Choroid plexus epithelial cell (primary cell): ENCODE measurements at regions not wholly inside any gene's neighbourhood (a gene's known extent, or its start where the extent isn't known, plus 50 kb on each side); places are given as distances from the start of the nearest gene placed in this dataset.

Source experiments
- DNase-seq: peaks from one replicate; pipeline ENCODE4 v3.0.0-alpha.2; 2010; ENCODE audit warnings: low read depth
- H3K4me3 ChIP-seq: 2 replicates; pipeline ENCODE4 v1.5.1; 2011; ENCODE audit warnings: low read depth, mild to moderate bottlenecking, control low read depth, low read length, moderate library complexity
- CTCF ChIP-seq: conservative IDR thresholded peaks from 2 replicates; pipeline ENCODE4 v1.5.1; 2011; ENCODE audit warnings: low read depth, mild to moderate bottlenecking, control low read depth, inconsistent platforms, low read length, moderate library complexity

DNA sequence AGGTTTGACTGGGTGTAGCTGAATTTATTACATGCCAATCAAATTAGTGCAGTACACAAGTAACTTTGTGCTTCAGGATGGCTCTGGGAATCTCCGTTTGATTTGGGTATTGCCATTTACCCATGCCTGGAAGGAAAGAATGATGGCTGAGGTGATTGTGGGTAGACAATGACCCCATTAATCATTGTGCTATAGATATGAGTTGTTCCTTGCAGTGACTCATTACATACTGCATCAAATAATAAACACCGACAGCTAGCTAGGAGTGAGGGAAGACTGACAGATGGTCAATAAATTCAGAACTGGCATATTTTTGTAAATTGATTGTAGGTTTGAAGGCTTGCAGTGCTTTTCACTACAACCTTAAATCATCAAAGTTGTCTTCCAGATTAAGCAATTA is 1069.5 kb downstream of the DIAPH3 start:
- no peak overlapping the region for H3K4me3 ChIP-seq
- no peak for TF ChIP-seq CTCF
- no peak for DNase-seq

DNA sequence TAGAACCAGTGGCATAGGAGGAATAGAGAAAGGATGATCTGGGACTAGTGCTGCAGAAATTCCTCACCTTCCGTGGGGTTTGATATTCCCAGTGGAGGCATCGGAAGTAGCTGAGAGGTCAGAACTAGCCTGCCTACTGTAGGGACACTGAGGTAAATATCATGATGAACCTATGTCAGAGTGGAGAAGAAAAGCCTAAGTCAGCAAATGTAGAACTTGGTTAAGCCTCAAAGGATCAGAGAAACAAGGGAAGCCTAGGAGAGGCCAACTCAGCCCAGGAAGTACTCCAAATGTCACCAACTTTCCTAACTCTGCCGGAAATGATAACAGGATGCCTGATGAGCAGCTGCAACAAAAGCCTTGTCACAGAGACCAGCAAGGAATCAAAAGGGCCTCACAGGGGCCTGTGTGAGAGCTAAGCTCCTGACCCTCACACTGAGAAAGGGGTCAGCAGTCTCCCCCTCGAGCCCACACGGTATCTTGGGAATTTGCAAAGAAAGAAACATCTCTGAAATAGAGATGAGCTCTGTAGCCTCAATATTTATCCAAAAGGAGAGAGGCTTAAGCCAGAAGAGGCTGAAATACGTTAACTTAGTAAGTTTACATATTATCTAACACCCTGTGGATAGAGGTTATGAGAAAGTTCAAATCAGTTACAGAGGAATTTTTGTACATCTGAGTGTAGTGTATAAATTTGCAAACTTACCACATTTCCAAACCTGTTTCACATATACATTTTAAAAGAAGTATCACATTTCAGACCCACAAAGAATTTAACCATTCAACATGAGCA is 1064.3 kb downstream of the DIAPH3 start:
- H3K4me3 ChIP-seq, result no peak overlapping the region
- peak; percentile 87 for DNase-seq
- no peak for TF ChIP-seq CTCF

GRCh38 chr13:59103004-59103768 is 1060.5 kb downstream of the DIAPH3 start:
- peak; percentile 86 for DNase-seq
- no peak overlapping the region for H3K4me3 ChIP-seq
- no peak for TF ChIP-seq CTCF

- peak overlapping the region; percentile 1 for H3K4me3 ChIP-seq
- TF ChIP-seq CTCF, result no peak
- DNase-seq, result peak; percentile 93
Measured at GRCh38 chr13:59111751-59112171, 1052.0 kb downstream of the DIAPH3 start.

DNA sequence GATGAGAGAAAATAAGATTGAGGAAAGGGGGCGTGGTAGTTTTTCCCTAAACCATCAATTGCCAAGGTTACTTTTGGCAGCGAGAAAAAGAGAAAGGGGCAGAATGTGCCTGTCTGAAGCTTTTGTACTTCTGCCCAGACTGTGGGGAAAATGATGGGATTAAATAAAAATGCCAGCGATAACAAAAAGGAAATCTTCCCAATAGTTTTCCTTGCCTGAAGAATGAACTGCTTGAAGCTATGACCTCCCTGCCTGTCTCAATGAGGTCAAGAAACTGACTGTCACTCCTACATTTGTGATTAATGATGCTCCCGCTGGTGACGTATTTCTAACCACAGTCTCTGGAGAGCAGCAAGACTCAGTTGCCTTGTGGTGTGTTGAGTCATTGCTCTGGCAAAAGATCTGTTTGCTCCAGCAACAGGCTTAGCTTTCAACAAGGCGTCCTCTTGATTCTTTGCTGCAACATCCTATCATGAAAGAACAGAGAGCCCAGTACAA is 1051.5 kb downstream of the DIAPH3 start:
- TF ChIP-seq CTCF, result no peak
- peak; percentile 99 for DNase-seq
- H3K4me3 ChIP-seq, result peak overlapping the region; percentile 1

DNA sequence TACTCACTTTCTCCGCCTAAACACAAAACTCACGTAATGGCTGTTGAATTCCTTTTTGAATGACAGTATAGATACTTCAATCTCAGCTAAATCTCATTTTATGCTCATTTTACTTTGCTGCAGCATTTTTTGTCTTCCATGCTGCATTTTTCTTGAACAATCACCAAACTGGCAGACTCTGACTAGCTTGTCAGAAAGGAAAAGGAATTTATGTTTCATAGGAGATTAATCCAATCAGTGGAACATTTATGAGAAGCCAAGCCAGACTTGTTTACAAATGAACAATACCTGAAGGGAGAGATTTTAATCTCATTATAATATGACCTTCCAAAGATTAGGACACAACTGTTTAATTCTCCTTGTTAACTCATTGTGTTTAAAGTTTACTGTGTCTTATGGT is 1044.3 kb downstream of the DIAPH3 start:
- DNase-seq, result no peak
- TF ChIP-seq CTCF, result no peak
- H3K4me3 ChIP-seq, result no peak overlapping the region
